Globus pallidus (tissue), 1 donor: ENCODE measurements at regions not wholly inside any gene's neighbourhood (a gene's known extent, or its start where the extent isn't known, plus 50 kb on each side); places are given as distances from the start of the nearest gene placed in this dataset.
"Not testable (repeated sequence)": the region's sequence is repeated elsewhere in the genome, so short reads cannot be mapped to it uniquely, and the experiment has no call there.

Experiments
- DNase-seq: peaks from one replicate; pipeline ENCODE4 v3.0.0-alpha.2; 2015; ENCODE audit warnings: low spot score

DNA sequence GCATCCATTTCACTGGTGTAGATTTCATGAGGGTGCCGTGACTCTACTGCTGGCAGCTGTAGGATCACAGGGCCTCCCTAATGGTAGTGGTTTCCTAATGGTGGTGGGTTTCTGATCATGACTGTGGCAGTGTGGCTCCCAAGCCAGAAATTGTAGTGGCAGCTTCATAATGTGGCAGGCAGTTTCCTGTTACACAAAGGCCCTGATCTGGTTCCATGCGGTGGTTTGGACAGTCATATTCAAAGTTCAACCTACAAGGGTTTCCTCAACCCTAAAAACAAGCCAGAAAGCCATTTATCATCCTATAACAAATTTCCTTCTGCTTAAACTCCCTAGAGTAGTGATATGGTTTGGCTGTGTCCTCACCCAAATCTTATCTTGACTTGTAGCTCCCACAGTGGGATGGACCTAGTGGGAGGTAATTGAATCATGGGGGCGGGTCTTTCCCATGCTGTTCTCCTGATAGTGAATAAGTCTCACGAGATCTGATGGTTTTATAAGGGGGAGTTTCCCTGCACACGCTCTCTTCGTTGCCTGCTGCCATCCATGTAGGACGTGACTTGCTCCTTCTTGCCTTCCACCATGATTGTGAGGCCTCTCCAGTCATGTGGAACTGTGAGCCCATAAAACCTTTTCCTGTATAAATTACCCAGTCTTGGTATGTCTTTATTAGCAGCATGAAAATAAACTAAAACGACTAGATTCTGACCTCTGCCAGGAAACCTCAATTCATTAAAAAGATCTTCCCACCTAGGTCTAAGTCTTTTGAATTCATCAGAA lies 257.1 kb downstream of the EFCAB11 start:
- no peak for DNase-seq

DNA sequence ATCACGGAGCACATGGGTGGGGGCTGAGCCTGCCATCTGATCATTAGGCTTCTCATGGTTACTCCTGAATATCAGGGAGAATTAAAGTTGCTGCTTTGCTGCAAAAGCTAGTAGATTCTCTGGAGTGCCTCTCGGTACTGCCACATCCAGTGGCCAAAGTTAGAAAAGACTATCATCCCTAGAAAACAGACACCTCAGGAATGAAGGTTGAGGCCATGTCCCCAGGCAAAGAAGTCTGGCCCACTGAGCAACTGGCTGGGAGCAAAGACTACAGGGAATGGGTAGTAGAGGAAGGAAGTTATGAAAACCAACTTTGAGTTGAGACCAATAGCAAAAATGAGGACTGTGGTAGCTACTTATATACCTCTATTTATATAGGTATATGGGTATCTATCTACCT lies 258.7 kb downstream of the EFCAB11 start:
- DNase-seq: no peak

DNA sequence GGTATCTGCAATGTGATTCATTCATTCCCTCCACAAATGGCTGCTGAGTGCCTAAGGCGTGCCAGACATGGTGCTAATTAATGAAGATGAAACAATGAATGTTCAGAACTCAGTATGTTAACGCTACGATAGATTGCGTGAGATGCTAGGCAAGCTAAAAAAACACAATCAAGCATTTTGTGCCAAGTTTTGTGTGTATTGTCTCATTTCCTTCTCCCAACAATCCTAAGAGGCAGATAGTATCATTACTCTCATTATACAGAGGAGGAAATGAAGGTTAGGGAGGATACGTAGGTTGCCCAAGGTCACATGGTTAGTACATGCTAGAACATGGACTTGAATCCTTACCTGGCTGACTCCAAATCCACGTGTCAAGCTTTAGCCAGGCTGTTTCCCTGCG lies 264.4 kb downstream of the EFCAB11 start:
- no peak for DNase-seq

DNA sequence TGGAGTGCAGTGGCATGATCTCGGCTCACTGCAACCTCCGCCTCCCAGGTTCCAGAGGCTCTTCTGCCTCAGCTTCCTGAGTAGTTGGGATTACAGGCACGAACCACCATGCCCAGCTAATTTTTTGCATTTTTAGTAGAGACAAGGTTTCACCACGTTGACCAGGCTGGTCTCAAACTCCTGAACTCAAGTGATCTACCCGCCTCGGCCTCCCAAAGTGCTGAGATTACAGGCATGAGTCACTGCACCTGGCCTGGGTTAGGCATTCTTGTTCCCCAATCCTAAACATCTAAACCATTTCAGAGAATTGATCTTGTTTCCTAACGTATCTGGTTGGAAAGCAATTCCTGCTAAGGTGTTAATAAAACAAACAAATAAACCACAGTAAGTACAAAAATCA lies 264.8 kb downstream of the EFCAB11 start:
- DNase-seq: not testable (repeated sequence)

DNA sequence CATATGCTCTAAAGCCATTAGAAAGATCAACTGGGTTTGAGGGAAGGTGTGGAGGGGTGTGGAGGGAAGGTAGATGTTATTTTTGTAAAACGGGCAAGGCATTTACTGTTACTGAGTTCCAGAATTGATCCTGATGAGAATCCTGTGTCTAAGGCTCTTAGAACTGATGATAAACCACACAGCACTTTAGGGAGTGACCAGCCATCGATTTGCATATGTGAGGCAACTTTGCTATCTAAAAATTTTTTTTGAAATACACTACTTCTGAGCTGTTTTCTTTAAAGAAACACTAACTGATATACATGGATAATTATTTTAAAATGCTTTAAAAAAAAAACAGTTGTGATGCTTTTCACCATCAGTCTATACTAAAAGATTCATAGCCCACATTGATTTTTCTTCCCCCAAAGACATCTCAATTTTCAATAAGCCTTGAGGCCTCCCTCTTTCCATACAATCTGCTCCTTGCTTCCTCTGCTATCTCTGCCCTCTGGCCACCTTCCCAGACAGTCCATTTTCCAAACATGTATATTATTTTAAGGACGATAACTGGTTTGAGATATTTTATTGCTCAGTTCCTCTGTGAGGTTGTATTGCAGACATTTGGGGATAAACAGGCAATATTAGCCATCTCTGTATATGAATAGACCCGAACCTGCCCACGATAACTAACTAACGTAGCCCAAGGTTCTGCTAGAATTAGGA lies 265.9 kb downstream of the EFCAB11 start:
- no peak for DNase-seq

DNA sequence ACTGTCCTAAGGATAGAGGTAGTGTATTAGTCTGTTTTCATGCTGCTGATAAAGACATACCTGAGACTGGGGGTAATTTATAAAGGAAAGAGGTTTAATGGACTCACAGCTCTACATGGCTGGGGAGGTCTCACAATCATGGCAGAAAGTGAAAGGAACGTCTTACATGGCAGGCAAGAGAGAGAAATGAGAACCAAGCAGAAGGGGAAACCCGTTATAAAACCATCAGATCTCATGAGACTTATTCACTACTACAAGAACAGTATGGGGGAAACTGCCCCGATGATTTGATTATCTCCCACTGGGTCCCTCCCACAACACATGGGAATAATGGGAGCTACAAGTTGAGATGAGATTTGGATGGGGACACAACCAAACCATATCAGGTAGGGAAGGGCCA lies 267.4 kb downstream of the EFCAB11 start:
- DNase-seq: not testable (repeated sequence)

DNA sequence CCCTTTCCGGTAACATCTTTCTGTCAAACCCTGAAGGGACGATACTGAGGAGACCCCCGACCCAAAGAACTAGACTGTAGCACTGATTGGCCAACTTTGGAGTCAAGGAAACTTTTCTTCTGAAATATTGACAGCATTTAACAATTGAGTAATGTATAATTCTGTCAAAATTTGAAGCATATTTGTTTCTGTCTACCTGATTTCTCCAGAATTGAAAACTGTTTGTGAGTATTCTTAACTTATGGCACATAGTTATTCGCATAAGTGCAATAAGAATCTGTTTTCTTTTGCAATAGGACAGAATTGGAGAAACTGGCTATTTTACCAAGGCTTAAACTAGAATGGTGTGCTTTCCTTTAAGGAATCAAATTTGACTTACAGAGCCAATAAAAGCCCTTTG lies 267.1 kb upstream of the FOXN3 start:
- no peak for DNase-seq

DNA sequence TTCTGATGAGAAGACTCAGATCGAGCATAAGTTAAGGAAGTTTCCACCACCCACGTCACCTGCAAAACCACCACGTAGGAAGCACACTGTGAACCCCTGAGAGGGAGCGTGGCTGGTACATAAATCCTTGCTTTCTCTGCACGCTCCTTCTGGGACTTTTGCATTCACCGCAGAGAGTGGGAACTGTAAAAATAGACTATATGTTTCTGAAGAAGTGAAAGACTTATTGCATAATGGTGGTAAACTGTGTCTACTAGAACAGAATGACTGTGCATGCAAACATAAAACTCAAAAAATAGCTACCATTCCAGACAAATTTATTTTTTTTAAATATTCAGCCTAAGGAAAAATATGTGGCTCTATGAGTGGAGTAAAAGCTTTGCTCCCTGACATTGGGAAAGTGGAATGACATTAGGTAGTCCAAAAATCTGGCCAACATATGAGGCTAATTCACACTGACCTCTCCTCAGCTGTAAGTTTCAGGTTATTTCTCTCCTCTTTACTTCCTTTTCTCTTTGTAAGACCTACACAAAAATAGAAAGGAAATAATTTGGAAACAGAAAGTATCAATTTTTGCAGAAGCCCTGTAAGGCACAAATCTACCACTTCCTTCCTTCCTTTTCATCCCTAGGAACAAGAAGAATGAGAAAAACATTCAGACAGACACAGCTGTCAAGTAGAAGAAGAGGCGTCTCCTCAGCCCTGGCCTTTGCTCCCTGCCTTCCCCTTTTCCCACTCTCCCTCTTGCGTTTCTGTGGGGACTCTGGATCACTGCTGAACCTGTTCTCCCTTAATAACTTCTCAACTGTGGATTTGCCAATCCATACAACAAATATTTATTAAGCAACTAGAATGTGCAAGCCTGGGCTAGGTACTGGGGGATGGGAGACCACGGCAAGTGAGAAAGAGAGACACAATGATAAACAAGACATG lies 264.3 kb upstream of the FOXN3 start:
- peak; percentile 47 for DNase-seq

DNA sequence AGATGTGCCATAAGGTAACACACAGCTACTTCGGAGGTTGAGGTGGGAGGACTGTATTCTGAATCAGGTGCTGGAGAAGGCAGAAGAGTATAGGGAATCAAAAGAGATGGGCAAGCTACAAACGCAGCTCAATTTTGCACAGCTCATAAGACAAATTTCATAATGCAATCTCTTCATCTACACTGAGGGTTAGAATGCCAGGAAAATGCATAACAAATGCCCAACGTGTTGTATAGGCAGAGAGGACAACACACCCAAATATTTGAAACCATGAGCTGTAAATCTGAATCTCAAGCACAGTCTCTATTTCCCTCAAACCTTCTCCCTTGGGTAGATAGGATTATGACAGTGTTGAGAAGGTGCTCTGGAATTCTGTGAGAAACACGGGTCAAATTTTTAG lies 263.1 kb upstream of the FOXN3 start:
- DNase-seq: no peak

DNA sequence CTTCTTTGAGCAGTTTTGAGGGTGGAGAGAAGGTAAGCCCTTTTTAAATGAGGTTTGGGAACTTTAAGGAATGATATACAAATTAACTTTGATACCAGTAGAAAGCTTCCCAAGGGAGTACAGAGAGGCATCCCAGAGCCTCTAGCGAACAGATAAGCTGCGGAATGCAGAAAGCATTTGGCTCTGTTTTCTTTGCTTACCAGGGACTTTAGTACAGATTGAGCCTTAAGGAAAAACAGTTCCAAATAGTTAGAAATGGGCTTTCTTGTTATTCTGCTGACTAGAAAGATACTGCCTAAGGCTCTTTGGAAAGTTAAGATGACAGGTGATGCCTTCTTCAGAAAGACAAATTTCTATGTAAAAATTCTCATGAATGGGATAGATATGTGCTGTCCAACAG lies 261.7 kb upstream of the FOXN3 start:
- DNase-seq: no peak

DNA sequence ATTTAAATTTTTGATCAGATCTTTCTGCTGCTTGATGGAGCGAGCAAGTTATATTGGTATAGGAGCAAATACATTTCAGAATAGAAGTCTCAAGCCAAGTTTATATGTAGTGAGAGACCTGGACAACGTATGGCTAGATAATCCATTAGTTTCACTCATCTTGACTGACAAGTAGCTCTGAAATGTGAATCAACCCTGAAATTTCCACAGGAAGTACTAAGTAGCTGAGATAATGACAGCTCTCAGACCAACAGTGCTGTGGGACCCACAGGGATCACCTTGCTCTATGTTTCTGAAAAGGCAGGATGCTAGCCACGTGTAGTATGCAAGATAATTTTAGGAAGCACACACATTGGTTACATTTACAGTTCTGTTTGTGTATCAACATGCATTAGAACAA lies 258.6 kb upstream of the FOXN3 start:
- no peak for DNase-seq

DNA sequence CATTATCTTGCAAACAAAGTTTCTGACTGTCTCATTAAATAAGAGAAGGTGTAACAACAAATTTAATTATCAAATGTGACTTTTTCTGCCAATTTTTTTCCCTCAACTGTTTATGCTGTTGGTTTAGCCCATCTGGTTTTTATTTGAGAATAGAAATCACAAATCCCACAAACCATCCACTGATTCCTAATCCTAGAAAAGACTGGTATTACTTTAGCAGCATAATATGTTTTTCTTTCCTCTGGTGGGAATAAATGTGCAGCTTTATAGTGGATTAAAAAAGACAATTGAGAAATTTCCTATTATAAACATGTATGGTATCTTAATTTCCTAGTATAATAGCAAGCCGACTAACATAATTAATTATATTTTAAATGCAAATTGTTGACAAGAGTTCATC lies 257.9 kb upstream of the FOXN3 start:
- no peak for DNase-seq

DNA sequence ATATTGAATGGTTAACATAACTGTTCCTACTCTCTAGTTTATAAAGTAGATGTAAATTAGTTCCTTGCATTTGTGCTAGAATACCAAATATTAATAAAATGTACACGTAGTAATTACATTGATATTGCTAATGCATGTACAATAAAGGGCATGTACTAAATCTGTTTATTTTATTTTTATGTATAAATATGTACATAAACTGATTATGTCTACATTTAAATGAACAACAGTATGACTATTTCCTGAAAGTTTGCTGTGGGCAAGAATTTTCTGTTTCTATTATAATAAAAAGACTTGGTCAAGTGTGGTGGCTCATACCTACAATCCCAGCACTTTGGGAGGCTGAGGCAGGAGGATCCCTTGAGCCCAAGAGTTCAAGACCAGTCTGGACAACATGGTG lies 257.2 kb upstream of the FOXN3 start:
- DNase-seq: no peak

DNA sequence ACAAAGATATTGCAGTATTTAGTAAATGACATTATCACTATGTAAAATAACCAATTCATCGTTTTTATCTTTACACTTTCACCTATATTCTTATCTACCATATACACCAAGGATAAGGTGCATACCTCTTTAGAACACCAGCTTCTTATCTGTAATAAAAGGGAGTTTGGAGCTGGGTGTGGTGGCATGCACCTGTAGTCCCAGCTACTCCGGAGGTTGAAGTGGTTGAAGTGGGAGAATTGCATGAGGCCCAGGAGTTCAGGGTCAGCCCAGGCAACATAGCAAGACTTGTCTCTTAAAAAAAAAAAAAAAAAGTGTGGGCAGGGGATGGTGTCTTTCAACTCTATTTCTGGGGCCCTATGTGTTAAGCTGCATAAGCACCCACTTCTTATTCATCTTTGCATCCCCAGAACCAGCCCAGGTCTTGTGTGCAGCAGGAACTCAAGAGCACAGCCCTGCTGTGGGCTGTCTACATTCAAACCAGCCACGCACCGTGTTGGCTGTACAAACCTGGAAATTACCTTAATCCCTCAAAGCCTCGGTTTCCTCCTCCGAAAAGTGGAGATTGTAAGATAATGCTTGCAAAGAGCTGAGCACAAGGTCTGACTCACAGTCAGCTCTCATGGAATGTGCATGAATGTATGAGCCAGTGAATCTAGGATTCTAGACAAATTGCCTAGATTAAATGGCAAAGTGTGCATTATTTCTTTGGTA lies 256.6 kb upstream of the FOXN3 start:
- no peak for DNase-seq

DNA sequence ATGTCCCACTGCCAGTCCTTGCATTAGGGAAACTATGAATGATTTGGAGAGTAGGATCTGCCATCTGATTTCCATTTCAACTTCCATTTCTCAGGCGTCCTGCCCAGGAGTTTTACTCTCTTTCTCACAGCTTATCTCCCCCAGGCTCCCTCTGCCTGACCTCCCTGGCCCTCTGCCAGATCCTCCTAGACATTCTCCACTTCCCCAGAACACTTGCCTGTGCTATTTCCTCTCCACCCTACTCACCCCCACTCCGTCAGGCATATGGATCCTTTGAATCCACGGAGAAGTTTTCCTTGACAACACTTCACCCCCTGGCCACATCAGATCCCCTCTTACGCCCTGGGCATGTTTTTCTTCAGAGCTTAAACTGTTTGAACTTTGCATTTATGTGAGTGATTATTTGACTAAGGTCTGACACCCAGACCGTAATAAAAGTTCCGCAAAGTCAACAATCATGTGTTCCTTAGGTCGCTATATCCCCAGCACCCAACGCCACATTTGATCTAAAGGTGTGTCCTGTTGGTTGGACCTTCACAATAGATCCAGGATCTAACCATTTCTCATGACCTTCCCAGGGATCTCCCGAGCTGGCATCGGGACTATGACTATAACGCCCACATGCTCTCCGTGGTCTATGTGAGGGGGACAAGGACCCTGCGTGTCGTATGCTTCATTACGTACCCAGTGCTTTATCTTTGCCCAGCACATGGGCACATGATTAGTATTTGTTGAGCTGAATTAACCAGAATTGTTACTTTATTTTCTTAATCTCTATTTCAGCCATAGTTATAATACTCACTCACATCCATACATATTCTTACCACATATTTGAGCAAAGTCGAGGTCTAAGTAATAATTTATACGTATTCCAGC lies 255.8 kb upstream of the FOXN3 start:
- DNase-seq: peak; percentile 11

DNA sequence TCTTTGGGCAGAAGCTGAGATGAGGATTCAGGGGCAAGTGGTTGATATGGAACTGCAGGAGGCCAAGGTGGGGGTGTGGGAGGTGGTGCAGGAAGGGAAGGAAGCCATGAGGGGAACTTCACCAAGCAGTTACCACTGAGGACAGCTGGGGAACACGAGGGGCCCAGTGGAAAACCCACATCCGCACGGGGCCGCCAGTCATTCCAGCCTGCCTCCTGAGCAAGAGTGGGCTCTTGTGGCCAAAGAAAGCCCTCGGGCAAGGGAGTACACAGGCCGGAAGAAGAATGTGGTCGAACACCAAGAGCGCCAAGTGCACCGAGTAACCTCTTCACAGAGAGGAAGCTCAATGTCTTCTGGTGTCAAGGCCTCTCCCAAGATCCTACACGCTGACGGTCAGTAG lies 252.2 kb upstream of the FOXN3 start:
- DNase-seq: peak; percentile 49

DNA sequence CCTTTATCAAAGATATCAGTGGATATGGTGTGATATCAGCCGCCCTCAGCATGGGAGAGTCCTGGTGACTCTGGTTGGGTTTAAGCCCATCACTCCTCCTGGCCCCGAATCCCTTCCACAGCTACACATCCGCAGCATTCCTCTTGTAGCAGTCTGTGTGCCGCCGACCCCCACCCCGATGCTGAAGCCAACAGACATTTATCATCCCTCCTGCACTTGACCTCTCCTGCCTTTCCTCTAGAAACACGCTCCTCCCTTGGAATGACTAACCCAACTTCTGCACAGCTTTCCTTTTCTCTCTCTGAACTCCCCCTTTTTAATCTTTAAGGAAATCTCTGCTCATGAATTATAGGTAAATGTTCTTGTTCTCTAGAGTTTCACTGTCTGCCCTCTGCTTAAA lies 250.9 kb upstream of the FOXN3 start:
- DNase-seq: no peak

DNA sequence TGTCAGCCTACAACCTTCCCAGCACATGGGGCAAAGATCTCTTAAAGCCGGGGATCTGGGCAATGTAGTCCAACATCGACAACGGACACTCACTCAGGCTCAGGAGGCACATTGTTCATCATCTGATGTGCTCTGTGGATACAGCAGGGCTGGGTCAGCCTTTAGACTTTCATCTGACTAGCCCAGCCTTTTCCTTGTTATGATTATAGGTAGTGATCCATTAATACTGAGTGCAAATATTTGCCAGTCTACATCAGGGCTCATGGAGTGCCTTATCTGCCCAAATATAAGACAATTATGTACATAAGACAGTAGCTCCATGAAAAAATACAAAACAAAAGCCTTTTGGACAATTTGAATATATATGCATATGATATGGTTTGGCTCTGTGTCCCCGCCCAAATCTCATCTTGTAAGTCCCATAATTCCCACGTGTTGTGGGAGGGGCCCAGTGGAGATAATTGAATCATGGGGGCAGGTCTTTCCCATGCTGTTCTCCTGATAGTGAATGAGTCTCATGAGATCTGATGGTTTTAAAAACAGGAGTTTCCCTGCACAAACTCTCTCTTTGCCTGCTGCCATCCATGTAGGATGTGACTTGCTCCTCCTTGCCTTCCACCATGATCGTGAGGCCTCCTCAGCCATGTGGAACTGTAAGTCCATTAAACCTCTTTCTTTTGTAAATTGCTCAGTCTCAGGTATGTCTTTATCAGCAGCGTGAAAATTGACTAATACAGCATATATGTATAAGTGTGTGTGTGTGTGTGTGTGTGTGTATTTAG lies 248.5 kb upstream of the FOXN3 start:
- not testable (repeated sequence) for DNase-seq

DNA sequence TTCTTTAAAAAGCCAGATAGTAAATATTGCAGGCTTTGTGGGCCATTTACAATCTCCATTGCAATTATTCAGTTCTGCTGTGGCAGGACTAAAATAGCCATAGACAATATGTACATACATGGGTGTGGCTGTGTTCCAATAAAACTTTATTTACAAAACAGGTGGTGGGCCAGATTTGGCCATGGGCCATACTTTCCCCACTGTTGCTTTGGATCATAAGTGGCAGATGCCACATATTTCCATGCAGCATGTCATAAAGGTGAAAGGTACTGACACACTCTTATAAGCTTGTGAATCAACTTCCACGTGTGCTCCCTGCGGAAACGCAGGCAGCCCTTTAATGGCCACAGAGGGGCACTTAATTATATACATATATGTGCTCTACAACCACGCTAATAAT lies 244.4 kb upstream of the FOXN3 start:
- DNase-seq: no peak

DNA sequence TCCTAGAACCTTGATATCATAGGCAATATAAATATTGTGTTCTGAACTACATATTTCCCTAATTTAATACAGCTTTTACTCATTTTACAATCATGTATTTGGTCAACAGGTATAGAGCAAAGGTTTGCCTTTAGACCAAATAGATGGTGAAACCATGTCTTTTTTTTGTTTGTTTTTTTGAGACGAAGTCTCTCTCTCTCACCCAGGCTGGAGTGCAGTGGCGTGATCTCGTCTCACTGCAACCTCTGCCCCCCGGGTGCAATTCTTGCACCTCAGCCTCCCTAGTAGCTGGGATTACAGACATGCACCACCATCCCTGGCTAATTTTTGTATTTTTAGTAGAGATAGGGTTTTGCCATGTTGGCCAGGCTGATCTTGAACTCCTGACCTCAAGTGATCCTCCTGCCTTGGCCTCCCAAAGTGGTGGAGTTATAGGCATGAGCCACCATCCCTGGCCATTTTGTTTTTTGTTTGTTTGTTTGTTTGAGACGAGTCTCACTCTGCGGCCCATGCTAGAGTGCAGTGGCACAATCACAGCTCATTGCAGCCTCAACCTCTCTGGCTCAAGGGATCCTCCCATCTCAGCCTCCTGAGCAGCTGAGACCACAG lies 243.7 kb upstream of the FOXN3 start:
- not testable (repeated sequence) for DNase-seq
